IMR-90 (cell line): ENCODE measurements at regions not wholly inside any gene's neighbourhood (a gene's known extent, or its start where the extent isn't known, plus 50 kb on each side); places are given as distances from the start of the nearest gene placed in this dataset.

ENCODE experiments used
- ATAC-seq: fragments of 200-7000 bp; cut with Tn5 transposase; 2 replicates; pipeline ENCODE4 v1.9.1; 2020; ENCODE audit warnings: low read depth, mild to moderate bottlenecking, moderate library complexity
- BruUV-seq: library from RNA; stranded (reverse); fragments of 400-500 nt; replicated peaks from 2 replicates; lab custom pipeline; 2021; lab: Mats Ljungman, UMichigan
- CTCF ChIA-PET: fragments of 300-600 bp; formaldehyde crosslinking; extraction: SDS; loops from one replicate; lab custom pipeline; 2021; ENCODE audit warnings: antibody characterized with exemption; lab: Yijun Ruan, JAX
- POLR2A ChIA-PET: fragments of 300-600 bp; sonication (Branson Sonifier 250); formaldehyde crosslinking; loops from one replicate; lab custom pipeline; 2022; ENCODE audit warnings: antibody characterized with exemption; ENCODE audit not compliant: unreplicated experiment; lab: Charles Lee
- DNase-seq: peaks from one replicate; pipeline ENCODE4 v3.0.0; 2013
- H2AFZ ChIP-seq: replicated peaks from 2 replicates; pipeline ENCODE3; 2013; ENCODE audit warnings: low read length, mild to moderate bottlenecking; ENCODE audit not compliant: poor library complexity
- H2AK5ac ChIP-seq: 2 replicates; pipeline ENCODE4 v1.6.1; 2013; ENCODE audit warnings: low read depth, low read length, inconsistent platforms
- H2AK9ac ChIP-seq: replicated peaks from 2 replicates; pipeline ENCODE3; 2013; ENCODE audit warnings: mild to moderate bottlenecking, low read depth, low read length, moderate library complexity; ENCODE audit not compliant: poor library complexity
- H2BK120ac ChIP-seq: 2 replicates; pipeline ENCODE4 v1.6.1; 2013; ENCODE audit warnings: low read depth, low read length, inconsistent platforms
- H2BK15ac ChIP-seq: 3 replicates; pipeline ENCODE4 v1.6.1; 2013; ENCODE audit warnings: low read depth, low read length, inconsistent platforms
- H2BK20ac ChIP-seq: 2 replicates; pipeline ENCODE4 v1.6.1; 2013; ENCODE audit warnings: low read depth, mild to moderate bottlenecking, inconsistent platforms, low read length, moderate library complexity
- H2BK5ac ChIP-seq: 2 replicates; pipeline ENCODE4 v1.6.1; 2013; ENCODE audit warnings: mild to moderate bottlenecking, low read depth, low read length, inconsistent platforms; ENCODE audit not compliant: poor library complexity, severe bottlenecking
- H3K14ac ChIP-seq: replicated peaks from 2 replicates; pipeline ENCODE4 v1.6.1; 2013; ENCODE audit warnings: low read depth, low read length, inconsistent platforms
- H3K18ac ChIP-seq: 2 replicates; pipeline ENCODE4 v1.6.1; 2013; ENCODE audit warnings: low read depth, low read length, control low read depth
- H3K23ac ChIP-seq: 2 replicates; pipeline ENCODE4 v1.6.1; 2013; ENCODE audit warnings: low read depth, low read length, inconsistent platforms
- H3K27ac ChIP-seq: 2 replicates; pipeline ENCODE4 v1.5.1; 2013; ENCODE audit warnings: mild to moderate bottlenecking, control low read depth, low read length; ENCODE audit not compliant: insufficient read depth
- H3K27me3 ChIP-seq: 2 replicates; pipeline ENCODE4 v1.6.1; 2013; ENCODE audit warnings: low read length; ENCODE audit not compliant: control insufficient read depth, insufficient read depth
- H3K36me3 ChIP-seq: 2 replicates; pipeline ENCODE4 v1.6.1; 2013; ENCODE audit warnings: low read length, mixed read lengths; ENCODE audit not compliant: control insufficient read depth, insufficient read depth
- H3K4ac ChIP-seq: 2 replicates; pipeline ENCODE4 v1.6.1; 2013; ENCODE audit warnings: low read depth, low read length, inconsistent platforms
- H3K4me1 ChIP-seq: 2 replicates; pipeline ENCODE4 v1.6.1; 2013; ENCODE audit warnings: low read length, mixed read lengths; ENCODE audit not compliant: control insufficient read depth, insufficient read depth
- H3K4me2 ChIP-seq: 2 replicates; pipeline ENCODE4 v1.6.1; 2013; ENCODE audit warnings: low read depth, mild to moderate bottlenecking, control low read depth, low read length, moderate library complexity
- H3K4me3 ChIP-seq: 2 replicates; pipeline ENCODE4 v1.5.1; 2013; ENCODE audit warnings: low read depth, mild to moderate bottlenecking, control low read depth, low read length, moderate library complexity; ENCODE audit not compliant: insufficient read depth
- H3K56ac ChIP-seq: 2 replicates; pipeline ENCODE4 v1.6.1; 2013; ENCODE audit warnings: low read length, inconsistent platforms; ENCODE audit not compliant: insufficient read depth; ENCODE audit errors: extremely low read depth
- H3K79me1 ChIP-seq, 2 experiments: 2 replicates each; pipeline ENCODE4 v1.6.1; 2013; ENCODE audit warnings: low read length in 2 of 2, inconsistent platforms in 1 of 2, low read depth in 1 of 2
- H3K9ac ChIP-seq: 2 replicates; pipeline ENCODE4 v1.6.1; 2013; ENCODE audit warnings: low read depth, low read length, control low read depth
- H3K9me1 ChIP-seq: 2 replicates; pipeline ENCODE4 v1.6.1; 2013; ENCODE audit warnings: low read length, inconsistent platforms; ENCODE audit not compliant: insufficient read depth
- H3K9me3 ChIP-seq: 2 replicates; pipeline ENCODE4 v1.6.1; 2013; ENCODE audit warnings: low read length; ENCODE audit not compliant: control insufficient read depth, insufficient read depth
- H4K20me1 ChIP-seq: 2 replicates; pipeline ENCODE4 v1.6.1; 2013; ENCODE audit warnings: low read length, inconsistent platforms; ENCODE audit not compliant: insufficient read depth
- H4K5ac ChIP-seq: 2 replicates; pipeline ENCODE4 v1.6.1; 2013; ENCODE audit warnings: mild to moderate bottlenecking, low read depth, low read length, control low read depth
- H4K8ac ChIP-seq, 2 experiments: 2 replicates each; pipeline ENCODE4 v1.6.1; 2013; ENCODE audit warnings: low read depth in 2 of 2, low read length in 2 of 2, control low read depth in 1 of 2, inconsistent platforms in 1 of 2
- H4K91ac ChIP-seq: 2 replicates; pipeline ENCODE4 v1.6.1; 2013; ENCODE audit warnings: low read depth, low read length, inconsistent platforms; ENCODE audit not compliant: insufficient read depth
- CTCF ChIP-seq: conservative IDR thresholded peaks from 2 replicates; pipeline ENCODE4 v1.5.1; 2012; ENCODE audit warnings: mild to moderate bottlenecking, low read depth, low read length, improper control_type of control experiment
- FOS ChIP-seq: fragments of 150-350 bp; IDR thresholded peaks from 2 replicates; pipeline ENCODE4 v1.6.1; 2016; ENCODE audit warnings: low read depth, low read length
- RCOR1 ChIP-seq: IDR thresholded peaks from 2 replicates; pipeline ENCODE4 v1.6.1; 2012; ENCODE audit warnings: mild to moderate bottlenecking, low read length, improper control_type of control experiment; ENCODE audit not compliant: insufficient replicate concordance
- WGBS, 2 experiments: methylation state at CpG; one replicate each; pipeline versions ENCODE4 v1.1.5 to v1.1.7; 2013; ENCODE audit warnings: missing lambda C conversion rate in 2 of 2; ENCODE audit not compliant: insufficient read length in 1 of 2; ENCODE audit errors: extremely low coverage in 2 of 2; 5-methylcytosine and 5-hydroxymethylcytosine counted together
- dilution Hi-C: fragments of 300-500 bp; cut with HindIII; formaldehyde crosslinking; loops from one replicate; pipeline ENCODE4 v1.14.3; 2018; ENCODE audit warnings: low sequenced_read_pairs; ENCODE audit not compliant: unreplicated experiment
- in situ Hi-C: fragments of 300-500 bp; cut with MboI; formaldehyde crosslinking; loops from 3 replicates; pipeline ENCODE4 v1.14.3; 2019; ENCODE audit warnings: low sequenced_read_pairs, inconsistent platforms, mixed read lengths
- intact Hi-C: fragments of 100-400 bp; cut with micrococcal nuclease; formaldehyde crosslinking; loops from 2 replicates; pipeline ENCODE4 v1.10.0; 2022

- dilution Hi-C loops (no loop called here), in situ Hi-C loops (no loop called here), intact Hi-C loops (no loop called here)
- H3K4me2 ChIP-seq: no peak overlapping the region; the same call in 1 of the 2 replicates
- no peak overlapping the region for H2AFZ ChIP-seq
- H3K36me3 ChIP-seq: peaks cover 13% of the 10 kb centered on the region; the same call in 1 of the 2 replicates
- ChIA-PET POLR2A (no interaction called here), CTCF (interaction anchor here (0.6 kb wide), 1 partner anchor 108 kb away, joined by 3 read pairs; no protein-coding TSS in a partner anchor)
- H3K27ac ChIP-seq: peak overlapping the region; percentile 66; the same call in 1 of the 2 replicates
- ATAC-seq: peak; percentile 18
- H3K23ac ChIP-seq: peak overlapping the region; percentile 69
- H4K8ac ChIP-seq: peak overlapping the region in 1 of 2 experiments; percentile 53; a peak in 2 of 4 replicates
- peaks cover 74% of the 10 kb centered on the region for H3K9me1 ChIP-seq
- H2BK120ac ChIP-seq: peak overlapping the region; percentile 9; the same call in 1 of the 2 replicates
- H3K4ac ChIP-seq: peak overlapping the region; percentile 87
- peak overlapping the region; percentile 15 for H3K14ac ChIP-seq
- BruUV-seq: no TSS peak
- peaks cover 36% of the 10 kb centered on the region for H3K4me1 ChIP-seq
- H4K91ac ChIP-seq: peak overlapping the region; percentile 0; the same call in 1 of the 2 replicates
- no peak for TF ChIP-seq CTCF
- no peak for TF ChIP-seq RCOR1
- TF ChIP-seq FOS: no peak
- H3K56ac ChIP-seq: 0 out of 2 replicates have a peak overlapping the region, but pooled peaks have one; percentile 16
- H3K4me3 ChIP-seq: no peak overlapping the region
- H2AK5ac ChIP-seq: peak overlapping the region; percentile 97; the same call in 1 of the 2 replicates
- WGBS, 2 experiments: 34% methylated on average over 4 of the region's 8 CpGs; no CpG with 5 or more reads in 1 of the 2 experiments
- H3K18ac ChIP-seq: 0 out of 2 replicates have a peak overlapping the region, but pooled peaks have one; percentile 12
- H3K27me3 ChIP-seq: no peaks in the 10 kb centered on the region
- peak overlapping the region; percentile 33 for H2AK9ac ChIP-seq
- peaks cover 100% of the 10 kb centered on the region for H4K20me1 ChIP-seq
- H3K9me3 ChIP-seq: no peaks in the 10 kb centered on the region
- peaks cover 35 to 100% of the 10 kb centered on the region in 2 experiments for H3K79me1 ChIP-seq
- DNase-seq: peak; percentile 74
- peak overlapping the region; percentile 28; the same call in 2 of the 3 replicates for H2BK15ac ChIP-seq
- H3K9ac ChIP-seq: no peak overlapping the region
- no peak overlapping the region; the same call in 1 of the 2 replicates for H4K5ac ChIP-seq
- H2BK20ac ChIP-seq: peak overlapping the region; percentile 53; the same call in 1 of the 2 replicates
- H2BK5ac ChIP-seq: no peak overlapping the region
Observed at GRCh38 chr1:201656311-201657032, 117.5 kb downstream of the NAV1 start.
